DOHH2 (cell line): ENCODE measurements at regions not wholly inside any gene's neighbourhood (a gene's known extent, or its start where the extent isn't known, plus 50 kb on each side); places are given as distances from the start of the nearest gene placed in this dataset.

Experiments
- CTCF ChIP-seq: fragments of 200-600 bp; sonication (generic); IDR thresholded peaks from one replicate; pipeline ENCODE4 v1.5.1; 2014; ENCODE audit warnings: antibody characterized with exemption, mild to moderate bottlenecking, low read depth, low read length; ENCODE audit not compliant: poor library complexity, severe bottlenecking
- EZH2phosphoT487 ChIP-seq: fragments of 200-600 bp; sonication (generic); IDR thresholded peaks from 2 replicates; pipeline ENCODE4 v1.6.1; 2017; ENCODE audit warnings: borderline replicate concordance, mild to moderate bottlenecking, antibody characterized with exemption, low read length, moderate library complexity, mixed read lengths

GRCh38 chr7:106536079-106536478, 124.9 kb downstream of the CCDC71L start:
- TF ChIP-seq CTCF (no peak), EZH2phosphoT487 (no peak)
